HCT116 (cell line): ENCODE measurements at regions not wholly inside any gene's neighbourhood (a gene's known extent, or its start where the extent isn't known, plus 50 kb on each side); places are given as distances from the start of the nearest gene placed in this dataset.

Experiments used
- ATAC-seq: fragments of 200-7000 bp; cut with Tn5 transposase; 2 replicates; pipeline ENCODE4 v1.9.1; 2020; ENCODE audit warnings: mild to moderate bottlenecking, moderate library complexity
- BruUV-seq: library from RNA; stranded (reverse); fragments of 400-500 nt; replicated peaks from 2 replicates; lab custom pipeline; 2021; lab: Mats Ljungman, UMichigan
- CTCF ChIA-PET: fragments of 300-600 bp; sonication (Branson Sonifier 250); formaldehyde crosslinking; loops from one replicate; lab custom pipeline; 2021; ENCODE audit warnings: antibody characterized with exemption; lab: Charles Lee
- POLR2A ChIA-PET: fragments of 300-600, 350-600 bp; sonication (Branson Sonifier 250); formaldehyde crosslinking; loops from one replicate; lab custom pipeline; 2021; ENCODE audit warnings: antibody characterized with exemption; lab: Charles Lee
- RAD21 ChIA-PET, 2 experiments: fragments of 300-600 bp; sonication (Branson Sonifier 250); formaldehyde crosslinking; loops; one replicate each; lab custom pipeline; 2023; ENCODE audit warnings: low total read pairs in 2 of 2; ENCODE audit not compliant: uncharacterized antibody in 2 of 2, unreplicated experiment in 2 of 2, low non-redundant PET in 1 of 2; lab: Charles Lee
- DNase-seq: peaks from one replicate; pipeline ENCODE4 v3.0.0-alpha.2; 2010; ENCODE audit warnings: low read depth, low spot score
- H2AFZ ChIP-seq: fragments of 200-600 bp; shearing (Covaris generic), sonication (generic); 2 replicates; pipeline ENCODE4 v1.6.1; 2017; ENCODE audit warnings: low read depth, mixed run types, mixed read lengths, antibody characterized with exemption, low read length; ENCODE audit not compliant: poor library complexity, severe bottlenecking
- H3K27ac ChIP-seq: 2 replicates; pipeline ENCODE4 v1.5.1; 2012; ENCODE audit warnings: low read depth, low read length
- H3K27me3 ChIP-seq: fragments of 200-600 bp; sonication (generic); 2 replicates; pipeline ENCODE4 v1.6.1; 2016; ENCODE audit warnings: mixed run types, low read length, mixed read lengths; ENCODE audit not compliant: insufficient read depth
- H3K36me3 ChIP-seq, 2 experiments: fragments of 200-500 bp in 1 of 2; fragments of 200-600 bp in 1 of 2; sonication (Bioruptor generic) in 1 of 2; sonication (generic) in 1 of 2; 2 replicates each; pipeline versions ENCODE4 v1.5.1 to v1.6.1; 2014 to 2016; ENCODE audit warnings: low read length in 2 of 2, inconsistent platforms in 1 of 2, mixed read lengths in 1 of 2, mixed run types in 1 of 2; ENCODE audit not compliant: insufficient read depth in 2 of 2, control insufficient read depth in 1 of 2
- H3K4me1 ChIP-seq, 2 experiments: fragments of 200-600 bp in 1 of 2; sonication (generic) in 1 of 2; 2 replicates each; pipeline versions ENCODE4 v1.5.1 to v1.6.1; 2012 to 2017; ENCODE audit warnings: low read length in 2 of 2, inconsistent platforms in 1 of 2, mild to moderate bottlenecking in 1 of 2, mixed read lengths in 1 of 2, mixed run types in 1 of 2, moderate library complexity in 1 of 2; ENCODE audit not compliant: insufficient read depth in 2 of 2, control insufficient read depth in 1 of 2
- H3K4me2 ChIP-seq: fragments of 200-600 bp; sonication (generic); 2 replicates; pipeline ENCODE4 v1.6.1; 2017; ENCODE audit warnings: mixed run types, low read length, mixed read lengths
- H3K4me3 ChIP-seq, 2 experiments: fragments of 200-600 bp in 1 of 2; sonication (generic) in 1 of 2; replicated peaks in 1 of 2; 2 replicates each; pipeline ENCODE4 v1.5.1; 2011 to 2016; ENCODE audit warnings: low read length in 2 of 2, control low read depth in 1 of 2, low read depth in 1 of 2, mild to moderate bottlenecking in 1 of 2, mixed read lengths in 1 of 2, mixed run types in 1 of 2
- H3K79me2 ChIP-seq: fragments of 200-600 bp; sonication (generic); 2 replicates; pipeline ENCODE4 v1.6.1; 2017; ENCODE audit warnings: mild to moderate bottlenecking, mixed run types, low read length, moderate library complexity, mixed read lengths; ENCODE audit not compliant: insufficient read depth
- H3K9ac ChIP-seq: fragments of 200-600 bp; sonication (generic); 2 replicates; pipeline ENCODE4 v1.6.1; 2016; ENCODE audit warnings: low read length, mixed read lengths
- H3K9me2 ChIP-seq: fragments of 200-600 bp; sonication (generic), shearing (Covaris generic); 2 replicates; pipeline ENCODE4 v1.6.1; 2017; ENCODE audit warnings: mixed run types, mild to moderate bottlenecking, moderate library complexity; ENCODE audit not compliant: insufficient read depth
- H3K9me3 ChIP-seq, 2 experiments: fragments of 200-500 bp in 1 of 2; fragments of 200-600 bp in 1 of 2; sonication (Bioruptor generic) in 1 of 2; sonication (generic) in 1 of 2; 2 replicates each; pipeline ENCODE4 v1.6.1; 2014 to 2017; ENCODE audit warnings: low read length in 2 of 2, mixed read lengths in 2 of 2, inconsistent platforms in 1 of 2, low read depth in 1 of 2, mild to moderate bottlenecking in 1 of 2, mixed run types in 1 of 2, moderate library complexity in 1 of 2; ENCODE audit not compliant: control insufficient read depth in 1 of 2, insufficient read depth in 1 of 2
- H4K20me1 ChIP-seq: fragments of 200-600 bp; sonication (generic), shearing (Covaris generic); 2 replicates; pipeline ENCODE4 v1.6.1; 2017; ENCODE audit warnings: mixed run types, mild to moderate bottlenecking, moderate library complexity; ENCODE audit not compliant: insufficient read depth
- ATF3 ChIP-seq: IDR thresholded peaks from 2 replicates; pipeline ENCODE4 v1.6.1; 2012
- CBX3 ChIP-seq: IDR thresholded peaks from 2 replicates; pipeline ENCODE4 v1.6.1; 2012; ENCODE audit warnings: low read depth
- CEBPB ChIP-seq: IDR thresholded peaks from 2 replicates; pipeline ENCODE4 v1.6.1; 2012; ENCODE audit warnings: low read depth
- CTCF ChIP-seq, 3 experiments: fragments of 200-600 bp in 1 of 3; sonication (generic) in 1 of 3; IDR thresholded peaks in 2 of 3; conservative IDR thresholded peaks in 1 of 3; 2 replicates each; pipeline ENCODE4 v1.5.1; 2012 to 2017; ENCODE audit warnings: low read depth in 2 of 3, low read length in 2 of 3, antibody characterized with exemption in 1 of 3, borderline replicate concordance in 1 of 3, control low read depth in 1 of 3, mild to moderate bottlenecking in 1 of 3, mixed read lengths in 1 of 3, mixed run types in 1 of 3, moderate library complexity in 1 of 3; ENCODE audit not compliant: insufficient read depth in 1 of 3
- JUND ChIP-seq: IDR thresholded peaks from 2 replicates; pipeline ENCODE4 v1.6.1; 2012
- MAX ChIP-seq: IDR thresholded peaks from 2 replicates; pipeline ENCODE4 v1.6.1; 2012
- POLR2AphosphoS5 ChIP-seq: IDR thresholded peaks from 2 replicates; pipeline ENCODE4 v1.6.1; 2011; ENCODE audit warnings: mild to moderate bottlenecking, low read depth, low read length, moderate library complexity
- SP1 ChIP-seq: IDR thresholded peaks from 2 replicates; pipeline ENCODE4 v1.6.1; 2012; ENCODE audit warnings: low read depth
- YY1 ChIP-seq: IDR thresholded peaks from 2 replicates; pipeline ENCODE4 v1.6.1; 2011; ENCODE audit warnings: low read length, low read depth, moderate library complexity, mild to moderate bottlenecking; ENCODE audit not compliant: insufficient replicate concordance; ENCODE audit errors: extremely low read depth
- ZBTB33 ChIP-seq: IDR thresholded peaks from 2 replicates; pipeline ENCODE4 v1.6.1; 2011; ENCODE audit warnings: mild to moderate bottlenecking, low read length, moderate library complexity; ENCODE audit not compliant: insufficient replicate concordance; ENCODE audit errors: extremely low read depth
- ZFX ChIP-seq: fragments of 450-650 bp; IDR thresholded peaks from 2 replicates; pipeline ENCODE4 v1.6.1; 2017
- intact Hi-C: fragments of 100-400 bp; cut with micrococcal nuclease; formaldehyde crosslinking; loops from 2 replicates; pipeline ENCODE4 v1.10.0; 2022

- Histone ChIP-seq H3K27ac (no peak overlapping the region), H3K4me1 (no peaks in the 10 kb centered on the region), H3K27me3 (no peaks in the 10 kb centered on the region), H3K79me2 (no peaks in the 10 kb centered on the region), H3K4me2 (no peak overlapping the region), H3K9me2 (no peaks in the 10 kb centered on the region), H3K4me3 (no peak overlapping the region), H3K9ac (no peak overlapping the region), H3K9me3 (no peaks in the 10 kb centered on the region), H3K36me3 (no peaks in the 10 kb centered on the region), H4K20me1 (no peaks in the 10 kb centered on the region), H2AFZ (no peak overlapping the region)
- ChIA-PET RAD21 (no interaction called here), POLR2A (no interaction called here), CTCF (no interaction called here)
- no peak for DNase-seq
- BruUV-seq: no TSS peak
- TF ChIP-seq SP1 (no peak), MAX (no peak), ZBTB33 (no peak), JUND (no peak), ZFX (no peak), ATF3 (no peak), YY1 (no peak), CEBPB (no peak), CBX3 (no peak), CTCF (IDR thresholded peaks at IDR 0.05 in 2 of 3, conservative IDR thresholded peaks at IDR 0.05 in 1 of 3; ENCODE audit: borderline replicate concordance in 1 of 3, insufficient read depth in 1 of 3, low read depth in 2 of 3, low read length in 2 of 3) (no peak), POLR2AphosphoS5 (no peak)
- ATAC-seq: no peak
- intact Hi-C loops: no loop called here
These were observed 98.7 kb upstream of the IQSEC1 start for GRCh38 chr3:13171704-13172643.
